GM12864 (cell line): ENCODE measurements at regions not wholly inside any gene's neighbourhood (a gene's known extent, or its start where the extent isn't known, plus 50 kb on each side); places are given as distances from the start of the nearest gene placed in this dataset.
"Not testable (repeated sequence)": the region's sequence is repeated elsewhere in the genome, so short reads cannot be mapped to it uniquely, and the experiment has no call there.

Experiments
- DNase-seq: peaks from one replicate; pipeline ENCODE4 v3.0.0-alpha.2; 2011; ENCODE audit warnings: low read depth
- H3K4me3 ChIP-seq: 2 replicates; pipeline ENCODE4 v1.5.1; 2011; ENCODE audit warnings: mild to moderate bottlenecking, low read depth, low read length, control low read depth
- TF ChIP-seq, protein P1 (sequence below): IDR thresholded peaks from 2 replicates; pipeline ENCODE4 v1.5.1; 2011; ENCODE audit warnings: low read depth, mild to moderate bottlenecking, moderate library complexity, low read length, control low read depth, inconsistent platforms; ENCODE audit errors: missing control alignments

DNA sequence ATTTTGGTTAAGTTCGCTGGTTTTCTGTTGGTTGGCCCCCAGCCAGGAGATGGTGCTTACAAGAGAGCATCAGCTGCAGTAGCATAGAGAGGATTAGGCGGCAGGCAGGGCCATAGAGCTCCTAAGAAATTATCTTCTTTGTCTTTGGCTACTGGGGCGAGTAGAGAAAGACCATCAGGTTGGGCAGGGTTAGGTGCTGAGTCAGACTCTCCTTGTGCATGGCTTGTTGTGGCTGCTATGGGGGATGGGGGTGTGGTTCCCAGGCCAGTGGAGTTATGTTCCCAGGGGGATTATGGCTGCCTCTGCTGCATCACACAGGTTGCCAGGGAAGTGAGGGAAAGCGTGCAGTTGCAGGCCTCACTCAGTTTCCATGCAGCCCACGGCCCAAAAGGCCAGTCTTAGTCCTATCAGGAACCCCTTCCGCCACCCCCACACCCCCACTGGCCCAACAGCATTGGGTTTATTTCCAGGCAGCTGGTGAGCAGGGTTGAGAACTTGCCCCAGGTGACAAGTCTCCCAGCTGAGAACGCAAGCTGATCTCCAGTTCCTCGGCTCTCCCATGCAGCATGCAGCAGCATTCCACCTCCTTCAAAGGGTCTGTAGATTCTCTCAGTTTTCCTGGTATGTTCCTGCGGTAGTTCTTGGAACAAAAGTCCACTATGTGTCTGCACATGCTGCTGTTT is 243.7 kb downstream of the UTRN start:
- DNase-seq, result no peak
- H3K4me3 ChIP-seq, result no peak overlapping the region
- TF ChIP-seq, protein P1, sequence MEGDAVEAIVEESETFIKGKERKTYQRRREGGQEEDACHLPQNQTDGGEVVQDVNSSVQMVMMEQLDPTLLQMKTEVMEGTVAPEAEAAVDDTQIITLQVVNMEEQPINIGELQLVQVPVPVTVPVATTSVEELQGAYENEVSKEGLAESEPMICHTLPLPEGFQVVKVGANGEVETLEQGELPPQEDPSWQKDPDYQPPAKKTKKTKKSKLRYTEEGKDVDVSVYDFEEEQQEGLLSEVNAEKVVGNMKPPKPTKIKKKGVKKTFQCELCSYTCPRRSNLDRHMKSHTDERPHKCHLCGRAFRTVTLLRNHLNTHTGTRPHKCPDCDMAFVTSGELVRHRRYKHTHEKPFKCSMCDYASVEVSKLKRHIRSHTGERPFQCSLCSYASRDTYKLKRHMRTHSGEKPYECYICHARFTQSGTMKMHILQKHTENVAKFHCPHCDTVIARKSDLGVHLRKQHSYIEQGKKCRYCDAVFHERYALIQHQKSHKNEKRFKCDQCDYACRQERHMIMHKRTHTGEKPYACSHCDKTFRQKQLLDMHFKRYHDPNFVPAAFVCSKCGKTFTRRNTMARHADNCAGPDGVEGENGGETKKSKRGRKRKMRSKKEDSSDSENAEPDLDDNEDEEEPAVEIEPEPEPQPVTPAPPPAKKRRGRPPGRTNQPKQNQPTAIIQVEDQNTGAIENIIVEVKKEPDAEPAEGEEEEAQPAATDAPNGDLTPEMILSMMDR, result no peak

DNA sequence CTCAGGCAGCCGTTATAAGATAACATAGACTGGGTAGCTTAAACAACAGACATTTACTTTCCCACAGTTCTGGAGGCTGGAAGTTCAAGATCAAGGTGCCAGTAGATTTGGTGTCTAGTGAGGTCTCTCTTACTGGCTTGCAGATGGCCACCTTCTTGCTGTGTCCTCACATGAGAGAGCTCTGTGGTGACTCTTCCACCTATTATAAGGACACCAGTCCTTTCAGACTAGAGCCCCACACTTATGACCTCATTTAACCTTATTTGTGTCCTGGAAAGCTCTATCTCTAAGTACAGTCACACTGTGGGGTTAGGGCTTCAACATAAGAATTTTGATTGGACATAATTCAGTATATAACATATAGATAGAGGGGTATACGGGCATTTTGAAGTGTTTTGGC is 245.0 kb downstream of the UTRN start:
- no peak overlapping the region for H3K4me3 ChIP-seq
- no peak for DNase-seq
- TF ChIP-seq, protein P1, result no peak

DNA sequence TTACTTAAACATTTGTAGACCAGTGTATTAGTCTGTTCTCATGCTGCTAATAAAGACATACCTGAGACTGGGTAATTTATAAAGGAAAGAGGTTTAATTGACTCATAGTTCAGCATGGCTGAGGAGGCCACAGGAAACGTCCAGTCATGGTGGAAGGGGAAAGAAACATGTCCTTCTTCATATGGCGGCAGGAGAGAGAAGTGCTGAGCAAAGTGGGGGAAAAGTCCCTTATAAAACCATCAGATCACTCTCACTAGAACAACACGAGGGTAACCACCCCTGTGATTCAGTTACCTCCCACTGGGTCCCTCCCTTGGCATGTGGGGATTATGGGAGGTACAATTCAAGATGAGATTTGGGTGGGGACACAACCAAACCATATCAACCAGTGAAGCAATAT is 247.1 kb downstream of the UTRN start:
- not testable (repeated sequence) for DNase-seq, H3K4me3 ChIP-seq

DNA sequence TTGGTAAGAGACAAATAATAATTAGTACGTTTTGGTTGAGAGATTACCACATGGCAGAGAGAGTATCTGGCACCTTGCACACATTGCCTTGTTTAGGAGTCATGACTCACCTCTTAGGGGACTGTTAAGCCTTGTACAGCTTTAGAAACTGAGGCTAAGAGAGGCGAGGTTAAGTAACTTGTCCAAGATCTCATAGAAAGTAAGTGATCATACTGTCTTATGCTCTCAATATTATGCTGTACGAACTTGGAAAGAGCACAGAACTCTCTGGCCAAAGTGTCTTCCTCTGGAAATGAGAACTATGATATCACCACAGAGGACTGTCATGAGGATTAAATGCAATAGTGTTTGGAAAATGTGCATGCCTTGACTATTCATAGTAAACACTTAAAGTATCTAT is 249.0 kb downstream of the UTRN start:
- DNase-seq, result no peak
- TF ChIP-seq, protein P1, result no peak
- H3K4me3 ChIP-seq, result no peak overlapping the region

DNA sequence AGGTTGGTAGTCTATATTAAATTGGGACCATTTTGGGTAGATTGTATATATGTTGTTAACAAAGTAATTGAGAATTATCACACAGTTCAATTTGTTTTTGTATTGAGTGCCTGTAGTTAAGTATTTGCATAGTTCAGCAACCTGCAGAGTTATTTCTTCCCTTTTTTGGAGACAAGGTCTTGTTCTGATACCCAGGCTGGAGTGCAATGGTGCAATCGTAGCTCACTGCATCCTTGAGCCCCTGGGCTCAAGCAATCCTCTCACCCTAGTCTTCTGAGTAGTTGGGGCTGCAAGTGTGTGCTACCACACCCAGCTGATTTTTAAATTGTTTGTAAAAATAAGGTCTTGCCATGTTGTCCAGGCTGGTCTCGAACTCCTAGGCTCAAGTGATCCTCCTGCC is 250.5 kb downstream of the UTRN start:
- DNase-seq, result no peak

DNA sequence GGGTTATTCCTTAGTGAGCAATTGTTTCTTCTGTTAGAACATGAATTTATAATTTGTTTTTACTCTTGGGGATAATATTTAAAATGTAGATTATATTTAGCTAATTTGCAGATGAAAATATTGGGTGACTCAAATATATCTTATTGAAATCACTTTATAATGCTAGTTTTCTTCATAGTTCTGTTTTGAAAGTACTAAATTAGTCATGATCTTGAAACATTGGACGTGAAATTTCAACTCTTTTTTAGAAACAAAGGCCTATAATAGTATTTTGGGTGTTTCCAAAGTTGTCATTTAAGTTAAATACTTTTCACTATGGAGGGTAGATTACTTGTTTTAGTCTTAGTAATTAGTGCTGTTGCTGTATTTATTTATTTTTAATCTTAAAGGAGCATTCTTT is 250.9 kb downstream of the UTRN start:
- TF ChIP-seq, protein P1, result no peak
- H3K4me3 ChIP-seq, result no peak overlapping the region
- no peak for DNase-seq

More for the DNA sequence above, 250.5 kb downstream of the UTRN start:
- TF ChIP-seq, protein P1, result no peak
- H3K4me3 ChIP-seq, result no peak overlapping the region

DNA sequence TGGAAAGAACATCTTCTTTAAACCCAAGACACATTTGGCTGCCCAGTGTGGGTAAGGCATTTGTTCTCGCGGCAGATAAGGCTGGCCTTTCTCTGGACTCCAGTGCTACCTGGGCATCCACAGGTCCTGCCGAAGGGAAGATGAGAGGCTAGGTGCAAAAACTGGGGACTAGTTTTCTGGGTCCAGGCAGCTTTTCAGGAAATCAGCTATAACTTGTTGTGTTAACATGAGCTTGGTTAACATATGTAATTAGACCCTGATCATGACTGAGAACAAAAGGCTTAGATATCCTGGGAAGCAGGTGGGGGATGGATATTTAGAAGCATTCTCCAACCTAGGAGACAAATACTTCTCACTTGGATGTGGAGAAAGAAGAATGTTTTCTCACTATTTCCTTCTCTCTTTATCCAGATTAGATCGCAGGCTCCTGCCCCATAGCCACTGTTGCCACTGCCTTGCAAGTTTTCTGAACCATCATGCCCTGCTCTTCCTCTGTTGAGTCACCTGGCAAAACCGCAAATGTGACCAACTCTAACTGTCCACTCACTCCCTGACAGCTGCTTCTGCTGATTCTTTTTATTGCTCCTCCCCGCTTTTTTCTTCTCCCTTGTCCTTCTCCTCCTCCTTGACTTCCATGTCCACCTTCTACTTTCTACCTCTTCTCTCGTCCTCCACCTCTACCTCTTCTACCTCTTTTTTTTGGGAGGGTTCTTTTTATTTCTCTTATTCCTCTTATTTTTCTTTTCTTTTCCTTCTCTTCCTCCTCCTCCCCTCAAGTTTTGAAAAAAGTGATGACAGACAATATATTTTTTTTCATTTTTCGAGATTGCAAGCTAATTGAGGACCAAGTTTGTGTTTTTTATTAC is 258.1 kb downstream of the UTRN start:
- DNase-seq, result no peak
- H3K4me3 ChIP-seq, result no peak overlapping the region
- TF ChIP-seq, protein P1, result no peak
